ENCODE measurements at regions not wholly inside any gene's neighbourhood (a gene's known extent, or its start where the extent isn't known, plus 50 kb on each side); places are given as distances from the start of the nearest gene placed in this dataset.

DNA sequence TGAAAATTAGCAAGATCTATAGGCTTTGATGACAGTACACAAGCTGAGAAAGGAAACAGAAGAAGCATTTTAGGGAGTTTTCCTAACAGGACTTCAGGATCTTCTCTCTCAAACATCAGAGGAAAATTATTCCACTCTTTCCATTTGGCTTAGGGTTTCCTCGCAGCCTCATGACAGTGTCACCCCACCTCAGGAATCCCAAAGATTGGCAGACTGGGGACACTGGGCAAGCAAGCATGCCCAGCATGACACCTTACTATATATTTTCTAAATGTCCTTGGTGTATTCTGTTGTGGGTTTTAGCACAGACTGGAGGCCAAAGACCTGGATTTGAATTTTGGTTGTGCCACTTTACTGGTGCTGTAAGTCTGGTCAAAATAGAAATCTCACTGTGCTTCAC, 482.4 kb upstream of the SOX5 start:
- TF ChIP-seq, protein P1, sequence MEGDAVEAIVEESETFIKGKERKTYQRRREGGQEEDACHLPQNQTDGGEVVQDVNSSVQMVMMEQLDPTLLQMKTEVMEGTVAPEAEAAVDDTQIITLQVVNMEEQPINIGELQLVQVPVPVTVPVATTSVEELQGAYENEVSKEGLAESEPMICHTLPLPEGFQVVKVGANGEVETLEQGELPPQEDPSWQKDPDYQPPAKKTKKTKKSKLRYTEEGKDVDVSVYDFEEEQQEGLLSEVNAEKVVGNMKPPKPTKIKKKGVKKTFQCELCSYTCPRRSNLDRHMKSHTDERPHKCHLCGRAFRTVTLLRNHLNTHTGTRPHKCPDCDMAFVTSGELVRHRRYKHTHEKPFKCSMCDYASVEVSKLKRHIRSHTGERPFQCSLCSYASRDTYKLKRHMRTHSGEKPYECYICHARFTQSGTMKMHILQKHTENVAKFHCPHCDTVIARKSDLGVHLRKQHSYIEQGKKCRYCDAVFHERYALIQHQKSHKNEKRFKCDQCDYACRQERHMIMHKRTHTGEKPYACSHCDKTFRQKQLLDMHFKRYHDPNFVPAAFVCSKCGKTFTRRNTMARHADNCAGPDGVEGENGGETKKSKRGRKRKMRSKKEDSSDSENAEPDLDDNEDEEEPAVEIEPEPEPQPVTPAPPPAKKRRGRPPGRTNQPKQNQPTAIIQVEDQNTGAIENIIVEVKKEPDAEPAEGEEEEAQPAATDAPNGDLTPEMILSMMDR (IDR thresholded peaks at IDR 0.05) = no peak
- TF ChIP-seq EZH2 (IDR thresholded peaks at IDR 0.05) (no peak), EZH2phosphoT487 (IDR thresholded peaks at IDR 0.05) (no peak)

All from neural progenitor cell (in vitro differentiated cells).